ENCODE measurements at regions not wholly inside any gene's neighbourhood (a gene's known extent, or its start where the extent isn't known, plus 50 kb on each side); places are given as distances from the start of the nearest gene placed in this dataset.

DNA sequence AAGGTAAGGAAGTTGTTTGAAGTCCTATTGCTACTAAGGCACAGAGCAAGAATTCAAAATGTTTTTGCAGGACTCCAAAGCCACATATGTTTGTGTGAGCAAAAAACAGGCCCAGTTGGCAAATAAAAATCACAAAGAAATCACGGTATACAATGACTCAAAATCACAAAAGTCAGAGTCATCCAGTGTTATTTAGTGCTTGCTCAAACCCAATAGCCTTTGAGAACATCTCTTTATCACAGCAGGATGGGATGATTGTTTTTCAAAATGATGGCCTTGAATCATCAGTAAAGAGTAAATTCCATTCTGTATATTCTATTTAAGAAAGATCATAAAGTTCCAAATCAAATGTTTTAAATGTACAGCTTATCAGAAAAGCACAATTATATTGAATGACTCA is 693.9 kb downstream of the REEP3 start:
- no peaks in the 10 kb centered on the region for H3K27me3 ChIP-seq (replicated peaks; ENCODE audit: insufficient read depth, low read depth, low read length, poor library complexity)
- TF ChIP-seq EZH2 (IDR thresholded peaks at IDR 0.05; ENCODE audit: borderline replicate concordance, low read depth, low read length, poor library complexity, severe bottlenecking) = no peak
- TF ChIP-seq, protein P1, sequence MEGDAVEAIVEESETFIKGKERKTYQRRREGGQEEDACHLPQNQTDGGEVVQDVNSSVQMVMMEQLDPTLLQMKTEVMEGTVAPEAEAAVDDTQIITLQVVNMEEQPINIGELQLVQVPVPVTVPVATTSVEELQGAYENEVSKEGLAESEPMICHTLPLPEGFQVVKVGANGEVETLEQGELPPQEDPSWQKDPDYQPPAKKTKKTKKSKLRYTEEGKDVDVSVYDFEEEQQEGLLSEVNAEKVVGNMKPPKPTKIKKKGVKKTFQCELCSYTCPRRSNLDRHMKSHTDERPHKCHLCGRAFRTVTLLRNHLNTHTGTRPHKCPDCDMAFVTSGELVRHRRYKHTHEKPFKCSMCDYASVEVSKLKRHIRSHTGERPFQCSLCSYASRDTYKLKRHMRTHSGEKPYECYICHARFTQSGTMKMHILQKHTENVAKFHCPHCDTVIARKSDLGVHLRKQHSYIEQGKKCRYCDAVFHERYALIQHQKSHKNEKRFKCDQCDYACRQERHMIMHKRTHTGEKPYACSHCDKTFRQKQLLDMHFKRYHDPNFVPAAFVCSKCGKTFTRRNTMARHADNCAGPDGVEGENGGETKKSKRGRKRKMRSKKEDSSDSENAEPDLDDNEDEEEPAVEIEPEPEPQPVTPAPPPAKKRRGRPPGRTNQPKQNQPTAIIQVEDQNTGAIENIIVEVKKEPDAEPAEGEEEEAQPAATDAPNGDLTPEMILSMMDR (conservative IDR thresholded peaks at IDR 0.05; ENCODE audit: low read depth, low read length) = no peak
- H3K27ac ChIP-seq (ENCODE audit: low read depth, low read length, poor library complexity, severe bottlenecking) = no peak overlapping the region
- BruUV-seq (replicated peaks) = no TSS peak
- no peak for DNase-seq (ENCODE audit: low spot score)
- no peaks in the 10 kb centered on the region for H3K36me3 ChIP-seq (ENCODE audit: insufficient read depth, low read length, poor library complexity, severe bottlenecking)
- H3K4me3 ChIP-seq (ENCODE audit: low read depth, low read length, poor library complexity, severe bottlenecking) = no peak overlapping the region
- ChIA-PET POLR2A (ENCODE audit: low non-redundant PET) (no interaction called here), CTCF (no interaction called here)
- no peaks in the 10 kb centered on the region for H3K9me3 ChIP-seq (ENCODE audit: low read depth, low read length, poor library complexity, severe bottlenecking)
- intact Hi-C loops (cut with micrococcal nuclease; ENCODE audit: unreplicated experiment) = no loop called here
- no peaks in the 10 kb centered on the region for H3K4me1 ChIP-seq (ENCODE audit: insufficient read depth, low read length, poor library complexity, severe bottlenecking)

DNA sequence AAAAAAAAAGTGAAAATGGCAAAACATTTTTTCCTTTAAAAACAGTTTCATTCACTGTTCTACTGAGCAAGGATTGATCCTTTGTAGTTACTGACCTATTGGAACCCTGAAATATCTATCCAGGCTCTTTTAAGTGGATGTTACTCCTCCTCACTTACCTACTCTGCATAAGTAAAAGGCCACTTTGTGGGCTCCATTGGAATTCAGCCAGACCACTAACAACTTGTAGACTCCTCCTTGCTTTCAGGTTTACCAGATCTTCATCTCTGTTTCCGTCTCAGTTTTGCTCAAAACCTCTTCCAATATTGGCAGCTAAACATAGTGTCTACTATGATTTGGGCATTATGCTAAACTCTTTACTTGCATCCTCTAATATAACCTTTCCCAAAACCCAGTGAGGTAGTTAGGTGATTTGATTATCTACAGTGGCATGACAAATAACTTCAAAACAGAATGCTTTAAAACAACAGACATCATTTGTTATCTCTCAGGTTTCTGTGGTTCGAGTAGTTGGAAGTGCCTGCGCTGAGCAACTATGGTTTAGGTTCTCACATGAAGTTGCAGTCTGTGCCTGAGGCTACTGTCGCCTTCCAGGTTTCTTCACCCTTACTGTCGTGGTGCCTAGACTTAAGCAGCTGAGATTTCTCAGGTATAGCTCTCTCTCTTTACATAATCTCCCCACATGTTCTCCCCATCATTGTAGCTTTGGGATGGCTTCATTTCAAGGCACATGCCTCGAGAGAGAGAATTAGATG is 698.2 kb downstream of the REEP3 start:
- no peak overlapping the region for H3K4me3 ChIP-seq (ENCODE audit: low read depth, low read length, poor library complexity, severe bottlenecking)
- H3K4me1 ChIP-seq (ENCODE audit: insufficient read depth, low read length, poor library complexity, severe bottlenecking) = no peaks in the 10 kb centered on the region
- ChIA-PET CTCF (no interaction called here), POLR2A (ENCODE audit: low non-redundant PET) (no interaction called here)
- H3K27me3 ChIP-seq (replicated peaks; ENCODE audit: insufficient read depth, low read depth, low read length, poor library complexity) = no peaks in the 10 kb centered on the region
- no peaks in the 10 kb centered on the region for H3K9me3 ChIP-seq (ENCODE audit: low read depth, low read length, poor library complexity, severe bottlenecking)
- BruUV-seq (replicated peaks) = no TSS peak
- H3K36me3 ChIP-seq (ENCODE audit: insufficient read depth, low read length, poor library complexity, severe bottlenecking) = no peaks in the 10 kb centered on the region
- intact Hi-C loops (cut with micrococcal nuclease; ENCODE audit: unreplicated experiment) = no loop called here
- TF ChIP-seq, protein P1 (conservative IDR thresholded peaks at IDR 0.05; ENCODE audit: low read depth, low read length) = no peak
- no peak for TF ChIP-seq EZH2 (IDR thresholded peaks at IDR 0.05; ENCODE audit: borderline replicate concordance, low read depth, low read length, poor library complexity, severe bottlenecking)
- H3K27ac ChIP-seq (ENCODE audit: low read depth, low read length, poor library complexity, severe bottlenecking) = no peak overlapping the region
- DNase-seq (ENCODE audit: low spot score) = no peak

DNA sequence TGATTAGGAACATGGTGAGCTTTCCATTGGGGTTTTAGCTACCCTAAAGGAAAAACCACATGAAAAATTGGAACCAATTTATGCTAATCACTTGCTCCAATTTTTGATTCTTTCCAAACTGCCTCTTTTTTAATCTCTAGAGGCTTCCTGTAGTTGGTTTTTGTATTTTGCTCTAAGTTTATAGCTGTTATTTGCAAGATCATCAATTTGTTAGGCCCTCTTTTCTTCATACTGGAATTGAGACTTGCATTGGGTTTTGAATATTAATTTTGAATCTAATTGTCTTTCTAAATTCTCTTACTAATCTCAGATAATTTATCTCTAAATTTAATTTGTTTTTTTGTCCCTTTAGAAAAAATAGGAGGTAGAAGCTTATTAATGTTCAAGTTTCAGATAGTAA is 713.3 kb downstream of the REEP3 start:
- no peak for DNase-seq (ENCODE audit: low spot score)
- Histone ChIP-seq H3K4me3 (ENCODE audit: low read depth, low read length, poor library complexity, severe bottlenecking) (no peak overlapping the region), H3K9me3 (ENCODE audit: low read depth, low read length, poor library complexity, severe bottlenecking) (no peaks in the 10 kb centered on the region), H3K27me3 (replicated peaks; ENCODE audit: insufficient read depth, low read depth, low read length, poor library complexity) (no peaks in the 10 kb centered on the region), H3K27ac (ENCODE audit: low read depth, low read length, poor library complexity, severe bottlenecking) (no peak overlapping the region), H3K36me3 (ENCODE audit: insufficient read depth, low read length, poor library complexity, severe bottlenecking) (no peaks in the 10 kb centered on the region), H3K4me1 (ENCODE audit: insufficient read depth, low read length, poor library complexity, severe bottlenecking) (no peaks in the 10 kb centered on the region)
- CTCF ChIA-PET = no interaction called here
- POLR2A ChIA-PET (ENCODE audit: low non-redundant PET) = no interaction called here
- no TSS peak for BruUV-seq (replicated peaks)
- TF ChIP-seq, protein P1 (conservative IDR thresholded peaks at IDR 0.05; ENCODE audit: low read depth, low read length) = no peak
- no peak for TF ChIP-seq EZH2 (IDR thresholded peaks at IDR 0.05; ENCODE audit: borderline replicate concordance, low read depth, low read length, poor library complexity, severe bottlenecking)
- intact Hi-C loops (cut with micrococcal nuclease; ENCODE audit: unreplicated experiment) = no loop called here

Data from A673 (cell line).